ENCODE measurements at regions not wholly inside any gene's neighbourhood (a gene's known extent, or its start where the extent isn't known, plus 50 kb on each side); places are given as distances from the start of the nearest gene placed in this dataset.

DNA sequence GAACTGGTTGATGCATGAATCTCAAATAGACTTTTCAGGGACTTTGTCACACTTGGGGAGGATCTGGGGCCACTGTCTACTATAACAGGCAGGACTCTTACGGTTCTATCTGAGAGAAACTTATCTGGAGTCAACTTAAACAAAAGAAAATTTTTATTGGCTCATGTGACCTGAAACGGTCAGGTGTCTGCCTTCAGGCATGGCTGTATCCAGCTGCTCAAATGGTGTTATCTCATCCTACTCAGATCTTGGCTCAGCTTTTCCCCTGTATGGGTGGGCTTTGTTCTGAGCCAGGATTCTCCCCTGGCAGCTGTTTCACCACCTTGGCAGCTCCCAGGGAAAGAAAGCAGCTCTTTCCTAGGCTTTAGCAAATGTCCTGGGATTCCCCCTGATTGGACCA lies 183.2 kb upstream of the MYL2 start:
- no peak for DNase-seq

DNA sequence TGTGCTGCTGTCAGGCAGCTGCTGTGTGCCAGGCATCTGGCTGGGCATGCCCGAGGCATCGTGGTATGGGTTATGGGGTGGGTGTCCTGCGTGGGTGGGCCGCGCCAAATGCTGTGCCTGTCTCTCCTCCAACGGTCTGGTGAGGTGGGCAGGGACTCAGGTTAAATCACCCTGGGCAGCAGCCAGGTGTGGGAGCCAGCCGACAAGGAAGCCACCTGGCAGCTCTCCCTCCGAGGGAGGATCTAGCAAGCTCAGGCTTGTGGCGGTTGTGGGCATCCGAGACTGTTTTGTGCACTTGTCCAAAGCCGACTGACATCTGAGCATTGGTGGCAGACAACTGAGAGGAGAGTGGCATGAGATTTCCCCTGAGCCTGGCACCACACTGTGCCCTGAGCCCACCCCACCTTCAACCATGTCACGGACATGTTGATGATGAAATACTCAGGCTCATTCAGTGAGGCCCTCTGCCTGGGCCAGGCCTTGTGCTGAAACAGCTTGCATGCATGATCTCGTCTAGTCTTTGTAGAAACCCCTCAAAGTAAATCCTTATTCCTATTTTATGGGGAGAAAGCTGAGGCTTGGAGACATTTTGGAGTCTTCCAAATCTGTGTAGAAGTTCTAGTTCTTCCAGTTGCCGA lies 181.8 kb upstream of the MYL2 start:
- no peak for DNase-seq

DNA sequence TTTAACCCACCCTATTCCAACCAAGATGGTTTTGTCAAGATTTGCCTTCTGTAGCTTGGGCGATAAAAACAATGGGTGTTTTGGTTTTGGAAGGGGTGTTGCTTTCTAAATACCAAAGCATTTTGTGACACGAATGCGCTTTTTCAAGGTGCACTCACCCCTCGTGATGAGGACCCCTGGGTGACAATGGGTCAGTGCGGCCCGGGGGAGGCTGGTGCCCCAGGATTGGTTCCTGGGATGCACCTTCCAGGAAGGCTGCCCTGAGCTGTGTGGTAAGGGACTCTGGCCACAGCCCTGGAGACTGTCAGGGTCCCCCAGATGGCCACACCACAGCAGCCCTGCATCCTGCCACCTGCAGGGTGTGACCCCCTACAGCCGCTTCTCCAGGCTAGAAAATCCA lies 180.6 kb upstream of the MYL2 start:
- DNase-seq: no peak

DNA sequence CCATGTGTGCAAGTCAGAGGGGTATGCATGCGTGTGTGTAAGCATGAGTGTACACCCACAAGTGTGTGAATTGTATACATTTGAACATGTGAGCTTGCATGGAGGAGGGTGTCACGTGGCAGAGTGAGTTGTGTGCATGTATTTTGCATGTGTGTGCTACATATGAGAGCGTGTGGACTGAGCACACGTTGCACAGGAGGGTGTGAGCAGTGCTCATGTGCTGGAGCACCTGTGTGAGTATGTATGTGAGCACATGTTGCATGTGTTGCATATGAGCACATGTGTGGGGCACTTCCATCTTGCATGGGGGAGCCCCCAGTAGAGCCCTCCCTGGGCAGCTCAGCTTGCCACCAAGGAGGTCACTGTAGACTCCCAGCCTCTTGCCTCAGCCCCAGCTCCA lies 180.2 kb upstream of the MYL2 start:
- DNase-seq: no peak

DNA sequence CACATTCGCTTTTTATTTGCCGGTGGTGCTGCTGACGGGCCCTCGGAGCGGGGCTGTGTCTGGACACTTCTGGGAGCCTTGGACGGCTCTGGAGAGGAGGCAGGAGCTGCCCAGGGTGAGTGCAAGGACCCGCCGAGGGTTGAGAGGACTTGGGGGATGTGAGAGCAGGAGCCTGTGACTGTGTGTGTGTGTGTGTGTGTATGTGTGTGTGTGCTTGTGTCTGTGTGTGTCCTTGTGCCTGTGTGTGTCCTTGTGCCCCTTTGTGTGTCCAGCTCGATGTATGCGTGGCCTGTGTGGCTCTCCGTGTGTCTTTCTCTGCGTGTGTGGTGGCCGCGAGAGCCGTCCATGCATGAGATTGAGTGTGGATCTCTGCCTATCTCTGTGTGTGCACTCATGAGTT lies 179.6 kb upstream of the MYL2 start:
- DNase-seq: no peak

DNA sequence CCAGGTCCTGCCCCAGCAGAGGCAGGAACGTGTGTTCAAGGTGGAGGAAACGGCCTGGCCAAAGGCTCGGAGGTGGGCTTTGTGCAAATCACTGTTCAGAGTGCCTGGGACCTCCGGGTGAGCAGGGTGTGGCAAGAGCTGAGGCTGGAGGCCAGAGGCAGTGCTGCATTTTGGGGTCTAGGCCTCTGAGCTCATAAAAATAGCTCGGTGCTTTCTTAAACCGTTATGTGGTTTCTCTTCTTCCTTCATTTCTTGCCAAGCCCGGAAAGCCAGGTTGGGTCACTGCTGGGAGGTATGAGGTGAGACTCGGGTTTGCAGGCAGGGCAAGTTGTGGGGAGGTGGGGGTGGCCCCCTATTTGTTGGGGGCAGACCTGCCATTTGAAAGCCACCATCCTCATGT lies 178.8 kb upstream of the MYL2 start:
- DNase-seq: no peak

DNA sequence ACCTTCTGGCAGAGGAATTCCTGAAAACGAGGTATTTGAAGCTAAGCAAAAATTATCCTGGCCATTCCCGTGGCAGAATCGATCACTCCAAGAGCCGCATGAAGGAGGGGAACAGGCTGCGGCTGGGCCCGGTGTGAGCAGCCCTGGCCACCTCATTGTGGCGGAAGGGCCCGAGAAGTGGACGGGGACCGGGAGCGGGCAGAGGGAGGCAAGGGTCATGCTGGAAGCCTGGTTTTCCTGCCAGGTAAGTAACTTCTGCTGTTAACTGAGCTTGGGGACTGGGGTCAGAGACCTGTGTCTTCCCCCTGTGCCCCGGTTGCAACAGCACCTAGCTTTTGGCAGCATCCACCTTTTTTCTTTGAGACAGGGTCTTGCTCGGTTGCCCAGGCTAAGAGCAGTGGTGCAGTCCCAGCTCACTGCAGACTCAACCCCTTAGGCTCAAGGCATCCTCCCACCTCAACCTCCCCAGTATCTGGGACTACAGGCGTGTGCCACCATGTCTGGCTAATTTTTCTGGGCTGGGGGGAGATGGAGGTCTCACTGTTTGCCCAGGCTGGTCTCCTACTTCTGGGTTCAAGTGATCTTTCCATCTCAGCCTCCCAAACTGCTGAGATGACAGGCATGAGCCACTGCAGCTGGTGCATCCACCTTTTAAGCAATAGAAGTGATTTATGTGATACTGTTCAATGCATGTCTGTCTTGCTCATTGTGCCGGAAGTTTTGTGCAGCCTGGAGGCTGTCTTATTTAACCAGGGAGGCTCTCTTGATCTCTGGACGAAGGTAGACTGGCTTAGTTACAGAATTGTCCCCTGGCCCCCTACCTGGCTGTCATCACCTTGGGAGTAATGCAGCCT lies 174.0 kb upstream of the MYL2 start:
- DNase-seq: no peak

DNA sequence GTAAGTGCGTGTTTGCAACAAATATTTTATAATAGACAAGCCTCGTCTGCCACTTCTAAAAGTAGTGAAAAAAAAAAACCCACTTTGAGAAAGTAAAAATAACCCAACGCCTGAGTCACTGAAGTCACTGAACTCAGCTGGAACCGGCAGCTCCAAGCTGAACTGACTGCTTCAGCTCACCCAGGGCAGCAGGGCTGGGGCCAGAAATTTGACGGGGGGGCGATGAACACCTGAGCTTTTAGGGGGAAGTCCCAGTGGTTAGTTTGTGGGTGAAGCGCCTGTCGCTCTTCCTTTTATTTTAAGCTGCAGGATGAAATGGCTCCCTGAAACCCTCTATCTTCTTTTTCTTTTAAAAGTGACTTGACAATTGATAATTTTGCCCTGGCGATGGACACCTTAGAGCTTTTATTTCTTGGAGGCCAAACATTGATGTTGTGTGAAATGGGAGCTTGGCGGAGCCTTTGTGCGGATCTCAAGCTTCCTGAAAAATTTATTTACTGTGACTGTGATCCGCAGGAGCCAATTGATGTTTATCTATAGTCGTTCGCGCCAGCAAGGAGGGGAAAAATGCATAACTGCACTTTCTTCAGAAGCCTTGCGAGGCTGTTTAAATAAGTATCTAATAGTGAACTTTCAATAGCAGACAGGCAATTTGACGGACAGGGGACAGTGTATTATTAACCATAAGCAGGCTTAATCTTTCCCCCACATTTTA lies 173.2 kb upstream of the MYL2 start:
- DNase-seq: no peak

DNA sequence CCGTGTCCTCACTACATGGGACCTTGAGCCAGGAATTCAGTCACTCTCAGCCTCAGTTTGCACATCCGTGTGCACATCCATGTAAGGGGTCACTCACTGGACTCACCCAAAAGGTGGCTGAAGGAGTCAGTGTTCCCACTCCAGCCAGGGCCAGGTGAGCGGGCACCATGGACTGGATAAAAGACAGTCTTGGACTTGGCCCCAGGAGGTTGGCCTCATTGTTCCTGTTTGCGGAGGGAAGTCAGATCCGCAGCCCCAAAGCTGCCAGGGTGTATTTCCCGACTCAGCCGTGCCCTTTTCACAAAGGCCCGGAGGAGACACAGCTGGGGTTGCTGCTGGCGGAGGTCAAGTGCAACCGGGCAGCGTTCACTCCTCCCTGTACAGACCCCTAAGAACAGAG lies 170.7 kb upstream of the MYL2 start:
- DNase-seq: no peak

DNA sequence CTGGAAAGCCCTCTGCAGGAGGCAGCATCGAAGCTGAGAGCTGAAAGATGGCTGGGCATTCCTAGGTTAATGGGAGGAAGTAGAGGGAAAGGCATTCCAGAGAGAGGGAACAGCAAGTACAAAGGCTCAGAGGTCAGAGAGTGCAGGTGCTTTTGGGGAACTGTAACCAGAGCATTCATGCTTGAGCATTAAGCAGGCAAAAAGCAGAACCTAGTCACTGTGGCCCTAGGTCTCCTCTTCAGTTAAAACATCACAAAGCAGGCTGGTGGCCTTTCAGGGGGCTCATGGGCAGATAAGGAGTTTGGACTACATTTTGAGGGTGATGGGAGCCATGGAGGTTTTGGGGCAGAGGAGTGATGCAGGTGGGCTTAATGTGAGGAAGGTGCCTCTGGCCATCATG lies 169.2 kb upstream of the MYL2 start:
- no peak for DNase-seq

DNA sequence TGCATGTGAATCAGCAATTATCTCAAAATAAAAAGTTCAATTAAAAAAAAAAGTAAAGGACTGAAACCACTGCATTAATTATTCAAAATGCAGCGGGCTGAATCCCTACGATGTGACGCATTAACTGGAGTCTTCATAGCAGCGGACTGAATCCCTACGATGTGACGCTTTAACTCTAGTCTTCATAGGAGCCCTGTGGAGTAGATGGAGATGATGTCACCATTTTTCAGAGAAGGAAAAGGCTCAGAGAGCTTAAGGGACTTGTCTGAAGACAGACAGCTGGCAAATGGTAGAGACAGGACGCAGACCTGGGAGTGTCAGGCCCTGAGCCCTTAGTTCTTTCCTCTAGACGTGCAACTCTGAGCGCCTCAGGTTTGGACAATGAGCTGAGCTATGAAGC lies 168.0 kb upstream of the MYL2 start:
- no peak for DNase-seq

DNA sequence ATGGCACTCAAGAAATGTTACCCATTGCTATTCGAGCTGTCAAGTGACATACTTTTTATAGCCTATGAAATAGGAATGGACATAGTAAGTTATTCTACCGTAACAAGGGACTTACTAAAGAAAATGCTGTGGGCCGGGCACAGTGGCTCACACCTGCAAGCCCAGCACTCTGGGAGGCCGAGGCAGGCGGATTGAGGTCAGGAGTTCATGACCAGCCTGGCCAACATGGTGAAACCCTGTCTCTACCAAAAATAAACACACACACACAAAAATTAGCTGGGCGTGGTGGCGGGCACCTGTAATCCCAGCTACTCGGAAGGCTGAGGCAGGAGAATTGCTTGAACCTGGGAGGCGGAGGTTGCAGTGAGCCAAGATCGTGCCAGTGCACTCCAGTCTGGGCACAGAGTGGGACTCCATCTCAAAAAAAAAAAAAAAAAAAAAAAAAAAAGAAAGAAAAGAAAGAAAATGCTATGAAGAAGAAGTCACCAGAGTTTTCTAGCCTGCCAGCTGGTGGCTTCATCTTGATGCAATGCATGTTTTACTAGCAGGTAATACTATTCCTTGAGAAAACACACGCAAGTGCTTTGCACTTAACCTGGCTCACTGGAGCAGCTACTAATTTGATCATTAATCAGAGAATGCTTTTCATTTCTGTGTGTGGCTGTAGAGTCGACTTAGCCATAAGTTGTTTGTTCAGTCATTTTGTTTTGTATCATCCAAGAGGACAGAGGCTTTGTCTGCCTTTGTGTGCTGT lies 166.7 kb upstream of the MYL2 start:
- DNase-seq: no peak

DNA sequence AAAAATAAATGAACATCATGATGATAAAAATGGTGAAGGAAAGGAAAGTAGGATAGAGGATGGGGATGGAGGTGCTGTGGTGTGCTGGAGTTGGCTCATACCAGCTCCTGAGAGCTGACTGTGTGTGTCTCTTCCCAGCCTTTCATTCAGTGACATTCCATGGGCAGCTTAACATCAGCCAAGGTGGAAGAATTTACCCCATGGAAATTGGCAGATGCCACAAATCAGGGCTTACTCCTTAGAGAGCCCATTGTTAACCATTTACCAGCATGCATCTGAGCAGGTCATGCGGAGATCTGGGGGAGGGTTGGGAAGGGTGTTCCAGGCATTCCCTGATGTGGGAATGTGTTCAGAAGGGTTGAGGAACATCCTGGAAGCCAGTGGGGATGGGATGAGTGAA lies 164.7 kb upstream of the MYL2 start:
- no peak for DNase-seq

DNA sequence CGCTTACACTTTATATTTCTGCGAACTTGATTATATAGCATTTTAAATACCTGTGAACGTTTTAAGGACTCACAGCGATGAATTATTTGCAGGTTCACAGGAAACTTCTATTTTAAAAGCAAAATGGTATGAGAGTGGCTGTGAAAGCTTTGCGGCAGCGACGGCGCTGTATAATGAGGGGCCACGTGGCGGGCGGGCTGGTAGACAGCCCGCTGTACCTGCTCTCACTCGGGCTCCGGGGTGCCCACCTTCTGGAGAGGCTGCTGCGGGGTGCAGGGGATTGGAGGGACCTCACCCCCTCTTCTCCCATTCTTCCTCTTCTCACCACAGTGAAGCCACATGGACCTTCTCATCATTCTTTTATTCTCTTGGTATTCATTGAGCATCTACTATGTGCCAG lies 164.2 kb upstream of the MYL2 start:
- DNase-seq: no peak

DNA sequence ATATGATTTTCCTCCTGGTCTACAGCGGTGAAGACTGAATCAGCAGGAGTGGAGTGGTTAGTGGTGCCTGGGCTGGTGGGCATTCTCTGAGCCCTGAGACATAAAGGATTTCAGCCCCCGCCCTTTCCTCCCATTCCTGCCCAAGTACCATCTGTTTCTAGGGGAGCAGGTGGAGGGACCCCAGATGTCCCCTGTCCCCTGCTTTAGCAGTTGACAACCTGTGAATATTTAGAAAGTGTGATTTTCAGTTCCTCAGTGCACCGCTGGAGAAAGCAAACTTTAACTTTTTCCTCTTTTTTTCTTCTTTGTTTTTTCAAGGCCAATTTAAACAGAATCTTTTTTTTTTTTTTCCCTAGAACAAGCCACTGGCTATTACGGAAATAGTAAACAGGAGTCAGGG lies 163.8 kb upstream of the MYL2 start:
- DNase-seq: no peak

DNA sequence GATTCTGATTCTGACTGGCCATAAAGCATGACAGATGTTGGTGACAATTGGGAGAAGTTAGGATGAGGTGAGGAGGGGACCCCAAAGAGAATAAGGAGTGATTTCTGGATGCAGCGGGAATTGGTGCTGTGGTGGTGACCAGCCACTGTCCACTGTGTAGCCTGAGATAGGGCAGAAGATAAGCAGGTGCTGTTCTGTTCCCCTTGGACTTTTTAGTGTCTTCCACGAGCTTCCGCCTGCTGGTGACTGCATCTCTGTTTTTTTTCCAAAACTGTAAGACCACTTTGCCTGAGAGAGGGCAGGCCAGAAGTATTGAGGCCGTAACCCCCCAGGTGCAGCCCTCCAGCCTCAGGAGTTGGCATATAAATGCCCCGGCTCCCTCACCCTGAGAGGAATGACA lies 161.2 kb upstream of the MYL2 start:
- DNase-seq: no peak

DNA sequence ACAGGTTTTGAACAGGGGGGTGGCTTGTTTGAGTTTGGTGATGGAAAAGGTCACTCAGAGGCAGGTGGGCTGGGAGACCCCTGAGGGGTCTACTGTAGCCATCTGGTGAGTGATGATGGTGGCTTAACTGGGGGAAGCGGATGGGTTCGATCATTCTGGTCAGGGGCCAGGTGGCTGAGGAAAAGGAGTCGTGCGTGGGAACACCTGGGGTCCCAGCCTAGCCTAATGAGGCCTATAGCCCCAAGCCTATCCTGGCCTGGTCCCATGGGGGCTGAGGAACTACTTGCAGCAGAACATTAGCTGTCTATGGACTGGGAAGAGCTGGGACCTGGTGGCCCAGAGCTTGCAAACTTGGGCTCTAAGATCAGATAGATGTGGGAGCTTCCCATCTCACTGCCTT lies 158.4 kb upstream of the MYL2 start:
- no peak for DNase-seq

DNA sequence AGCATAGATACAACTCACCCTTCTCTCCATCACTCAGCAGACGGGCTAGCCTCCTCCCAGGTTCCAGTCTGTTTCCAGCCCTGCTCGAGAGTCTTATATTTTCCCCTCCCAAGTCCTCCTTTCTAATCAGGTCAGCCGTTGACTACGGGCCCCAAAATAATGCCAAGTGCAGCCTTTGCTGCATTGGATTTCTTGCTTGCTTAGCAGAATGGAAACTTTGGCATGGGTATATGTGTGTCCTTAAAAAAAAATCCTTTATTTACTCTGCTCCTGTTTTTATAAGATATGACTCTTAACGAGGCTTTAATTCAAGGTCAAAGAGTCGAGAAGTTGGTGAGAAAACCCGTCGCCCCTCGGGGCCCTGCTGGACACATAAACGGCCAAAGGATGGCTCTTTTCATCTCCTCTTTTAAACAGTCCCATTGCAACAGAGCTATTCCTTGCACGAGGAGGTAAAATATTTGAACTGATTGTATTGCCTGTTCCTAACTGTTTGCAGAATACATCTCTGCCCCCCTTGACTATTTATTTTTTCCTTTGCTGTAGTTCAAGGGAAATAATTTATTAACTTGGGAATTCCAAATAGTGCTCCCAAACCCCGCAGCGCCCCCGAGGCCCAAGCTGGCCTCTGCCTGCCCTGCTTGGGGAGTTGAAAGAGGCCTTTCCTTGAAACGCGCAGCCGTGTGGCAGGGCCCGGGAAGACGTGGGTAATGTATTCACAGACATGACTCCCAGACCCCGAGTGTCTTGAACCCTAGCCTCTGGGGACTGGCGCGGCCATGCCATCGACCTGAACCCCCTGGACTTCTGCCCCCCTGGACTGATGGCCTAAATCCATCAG lies 156.5 kb upstream of the MYL2 start:
- no peak for DNase-seq

DNA sequence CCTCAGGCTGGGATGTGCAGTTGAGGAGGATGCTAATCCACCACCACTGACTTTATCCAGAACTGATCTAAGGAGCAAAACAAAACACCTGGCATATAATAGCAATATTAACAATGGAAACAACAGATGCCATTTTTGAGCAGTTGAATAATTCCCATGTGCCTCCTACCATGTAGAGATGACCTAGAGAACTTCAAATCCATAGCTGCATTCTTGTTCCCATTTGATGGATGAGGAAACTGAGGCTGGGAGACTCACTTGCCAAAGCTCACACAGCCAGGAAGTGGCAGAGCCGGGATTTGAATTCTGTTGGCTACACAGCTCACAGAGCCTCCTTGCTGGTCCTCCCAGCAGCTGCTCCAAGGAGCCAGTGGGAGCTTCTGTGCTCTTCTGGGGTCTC lies 155.8 kb upstream of the MYL2 start:
- no peak for DNase-seq

DNA sequence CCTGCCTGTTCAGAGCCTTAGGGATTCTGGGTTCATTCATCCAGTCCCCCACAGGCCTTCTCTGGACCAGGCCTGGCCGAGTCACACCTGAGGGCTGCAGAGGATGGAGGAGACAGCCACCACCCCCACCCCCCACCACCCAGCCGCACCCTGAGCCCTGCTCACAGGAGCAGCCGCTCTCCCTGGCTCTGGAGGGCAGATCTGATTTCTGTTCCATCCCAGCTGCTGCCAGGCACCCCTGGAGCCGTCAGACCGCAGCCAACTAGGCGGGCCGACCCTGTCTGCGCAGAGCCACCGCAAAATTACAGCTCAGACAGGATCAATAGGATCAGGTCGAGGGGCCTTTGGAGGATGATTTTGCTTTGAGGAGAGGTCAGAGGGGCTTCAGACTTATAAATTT lies 154.6 kb upstream of the MYL2 start:
- DNase-seq: no peak

DNA sequence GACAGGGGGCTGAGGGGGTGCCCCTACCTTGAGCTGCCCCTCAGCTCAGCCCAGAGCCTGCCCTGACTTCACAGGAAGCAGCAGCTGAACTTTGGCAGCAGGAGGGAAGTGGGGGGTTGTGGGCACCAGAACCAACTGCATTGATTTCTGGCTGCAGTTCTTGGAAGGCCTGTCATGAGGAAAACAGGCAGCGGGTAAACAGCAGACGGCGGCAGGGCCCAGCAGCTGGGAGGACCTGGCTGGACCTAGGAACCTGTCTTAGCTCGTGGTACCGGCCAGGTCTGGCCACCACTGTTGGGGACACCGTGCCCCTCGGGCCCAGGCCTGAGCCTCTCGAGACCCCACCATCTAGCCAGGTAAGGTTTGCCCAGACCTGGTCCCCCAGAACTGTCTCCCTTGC lies 154.2 kb upstream of the MYL2 start:
- DNase-seq: no peak

DNA sequence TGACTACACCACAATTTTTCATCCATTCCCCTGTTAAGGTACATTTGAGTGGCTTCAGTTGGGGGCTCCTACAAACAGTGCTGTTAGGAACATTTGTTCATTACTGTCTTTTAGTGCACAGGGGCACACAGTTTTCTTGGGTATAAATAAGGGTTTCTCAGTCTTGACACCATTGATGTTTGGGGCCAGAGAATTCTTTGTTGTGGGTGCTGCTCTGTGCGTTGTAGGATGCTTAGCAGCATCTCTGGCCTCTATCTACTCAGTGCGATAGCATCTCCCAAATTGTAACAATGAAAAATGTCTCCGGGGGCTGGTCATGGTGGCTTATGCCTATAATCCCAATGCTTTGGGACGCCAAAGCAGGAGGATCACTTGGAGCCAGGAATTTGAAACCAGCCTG lies 153.0 kb upstream of the MYL2 start:
- no peak for DNase-seq

All from effector CD8-positive, alpha-beta T cell (primary cell).